A673 (cell line): ENCODE measurements at regions not wholly inside any gene's neighbourhood (a gene's known extent, or its start where the extent isn't known, plus 50 kb on each side); places are given as distances from the start of the nearest gene placed in this dataset.

Source experiments
- BruUV-seq: library from RNA; stranded (reverse); fragments of 400-500 nt; replicated peaks from 2 replicates; lab custom pipeline; 2021; lab: Mats Ljungman, UMichigan
- CTCF ChIA-PET: fragments of 300-600 bp; sonication (Branson Sonifier 250); formaldehyde crosslinking; loops from one replicate; lab custom pipeline; 2022; ENCODE audit warnings: antibody characterized with exemption; lab: Charles Lee
- POLR2A ChIA-PET: fragments of 300-600 bp; sonication (Branson Sonifier 250); formaldehyde crosslinking; loops from one replicate; lab custom pipeline; 2022; ENCODE audit warnings: antibody characterized with exemption; ENCODE audit not compliant: low non-redundant PET; lab: Charles Lee
- DNase-seq: peaks from one replicate; pipeline ENCODE4 v3.0.0-alpha.2; 2015; ENCODE audit warnings: low spot score
- H3K27ac ChIP-seq: fragments of 200-600 bp; sonication (generic); 2 replicates; pipeline ENCODE4 v1.5.1; 2016; ENCODE audit warnings: mixed run types, low read depth, mild to moderate bottlenecking, mixed read lengths, antibody characterized with exemption, low read length; ENCODE audit not compliant: poor library complexity, severe bottlenecking
- H3K27me3 ChIP-seq: fragments of 200-600 bp; sonication (generic); replicated peaks from 2 replicates; pipeline ENCODE4 v1.6.1; 2017; ENCODE audit warnings: mixed run types, low read depth, mild to moderate bottlenecking, mixed read lengths, antibody characterized with exemption, low read length; ENCODE audit not compliant: insufficient read depth, poor library complexity
- H3K36me3 ChIP-seq: fragments of 200-600 bp; sonication (generic); 2 replicates; pipeline ENCODE4 v1.6.1; 2016; ENCODE audit warnings: mixed run types, mild to moderate bottlenecking, mixed read lengths, antibody characterized with exemption, low read length; ENCODE audit not compliant: insufficient read depth, poor library complexity, severe bottlenecking
- H3K4me1 ChIP-seq: fragments of 200-600 bp; sonication (generic); 2 replicates; pipeline ENCODE4 v1.6.1; 2017; ENCODE audit warnings: mixed run types, mild to moderate bottlenecking, mixed read lengths, antibody characterized with exemption, low read length; ENCODE audit not compliant: insufficient read depth, poor library complexity, severe bottlenecking
- H3K4me3 ChIP-seq: fragments of 200-600 bp; sonication (generic); 2 replicates; pipeline ENCODE4 v1.5.1; 2016; ENCODE audit warnings: low read depth, mixed run types, mild to moderate bottlenecking, mixed read lengths, low read length; ENCODE audit not compliant: poor library complexity, severe bottlenecking
- H3K9me3 ChIP-seq: fragments of 200-600 bp; sonication (generic); 2 replicates; pipeline ENCODE4 v1.6.1; 2016; ENCODE audit warnings: mixed run types, low read depth, mild to moderate bottlenecking, mixed read lengths, antibody characterized with exemption, low read length; ENCODE audit not compliant: poor library complexity, severe bottlenecking
- CTCF ChIP-seq: fragments of 300-800, 200-600 bp; sonication (generic); conservative IDR thresholded peaks from 2 replicates; pipeline ENCODE4 v1.5.1; 2017; ENCODE audit warnings: low read depth, mild to moderate bottlenecking, antibody characterized with exemption, low read length, moderate library complexity, mixed read lengths
- EZH2 ChIP-seq: fragments of 200-600 bp; sonication (generic); IDR thresholded peaks from 2 replicates; pipeline ENCODE4 v1.6.1; 2017; ENCODE audit warnings: borderline replicate concordance, low read depth, mild to moderate bottlenecking, mixed read lengths, antibody characterized with exemption, low read length; ENCODE audit not compliant: poor library complexity, severe bottlenecking
- intact Hi-C: fragments of 100-400 bp; cut with micrococcal nuclease; formaldehyde crosslinking; loops from one replicate; pipeline ENCODE4 v1.10.0; 2022; ENCODE audit not compliant: unreplicated experiment

GRCh38 chr9:119003882-119004617 is 365.2 kb downstream of the BRINP1 start:
- Histone ChIP-seq H3K9me3 (peaks cover 4% of the 10 kb centered on the region), H3K27ac (no peak overlapping the region), H3K27me3 (no peaks in the 10 kb centered on the region), H3K4me1 (no peaks in the 10 kb centered on the region), H3K4me3 (no peak overlapping the region), H3K36me3 (no peaks in the 10 kb centered on the region)
- CTCF ChIA-PET = no interaction called here
- TF ChIP-seq CTCF (no peak), EZH2 (no peak)
- BruUV-seq = no TSS peak
- DNase-seq = no peak
- intact Hi-C loops = no loop called here
- POLR2A ChIA-PET = no interaction called here

- H3K36me3 ChIP-seq = no peaks in the 10 kb centered on the region
- H3K4me3 ChIP-seq = no peak overlapping the region
- no peaks in the 10 kb centered on the region for H3K27me3 ChIP-seq
- H3K4me1 ChIP-seq = no peaks in the 10 kb centered on the region
- no peak overlapping the region for H3K27ac ChIP-seq
- ChIA-PET POLR2A (no interaction called here), CTCF (no interaction called here)
- BruUV-seq = no TSS peak
- TF ChIP-seq CTCF (no peak), EZH2 (no peak)
- peaks cover 4% of the 10 kb centered on the region for H3K9me3 ChIP-seq
- DNase-seq = no peak
- intact Hi-C loops = no loop called here
Observed at GRCh38 chr9:119004618-119004990, 364.6 kb downstream of the BRINP1 start.

GRCh38 chr9:119005162-119005561 is 364.1 kb downstream of the BRINP1 start:
- no peak for DNase-seq
- no peak overlapping the region for H3K4me3 ChIP-seq
- ChIA-PET POLR2A (no interaction called here), CTCF (no interaction called here)
- no TSS peak for BruUV-seq
- H3K27me3 ChIP-seq = no peaks in the 10 kb centered on the region
- H3K36me3 ChIP-seq = no peaks in the 10 kb centered on the region
- intact Hi-C loops = no loop called here
- peaks cover 4% of the 10 kb centered on the region for H3K9me3 ChIP-seq
- TF ChIP-seq EZH2 (no peak), CTCF (no peak)
- H3K4me1 ChIP-seq = no peaks in the 10 kb centered on the region
- H3K27ac ChIP-seq = no peak overlapping the region
